ENCODE measurements at regions not wholly inside any gene's neighbourhood (a gene's known extent, or its start where the extent isn't known, plus 50 kb on each side); places are given as distances from the start of the nearest gene placed in this dataset.
"Not testable (repeated sequence)": the region's sequence is repeated elsewhere in the genome, so short reads cannot be mapped to it uniquely, and the experiment has no call there.

- H3K27me3 ChIP-seq (ENCODE audit: control insufficient read depth in 2 of 2, insufficient read depth in 1 of 2, low read length in 1 of 2); H3K36me3 ChIP-seq (ENCODE audit: control insufficient read depth in 2 of 2, insufficient read depth in 2 of 2, low read length in 1 of 2); H3K9me3 ChIP-seq (ENCODE audit: control insufficient read depth in 2 of 2, insufficient read depth in 1 of 2, low read length in 1 of 2); H3K27ac ChIP-seq (ENCODE audit: low read depth in 1 of 2, low read length in 1 of 2); H3K4me3 ChIP-seq (ENCODE audit: low read length in 2 of 2); H3K4me1 ChIP-seq (ENCODE audit: control insufficient read depth in 2 of 2, insufficient read depth in 2 of 2, low read length in 2 of 2); DNase-seq (ENCODE audit: low read depth in 6 of 9, low spot score in 9 of 9): not testable (repeated sequence)
- 68% methylated on average over 1 of the region's 1 CpG for WGBS
Observed at GRCh38 chr6:51159260-51159659, 340.6 kb downstream of the TFAP2B start.

GRCh38 chr6:51161752-51162151, 343.1 kb downstream of the TFAP2B start:
- H3K27me3 ChIP-seq (ENCODE audit: control insufficient read depth in 2 of 2, insufficient read depth in 1 of 2, low read length in 1 of 2), result no peaks in the 10 kb centered on the region
- DNase-seq (ENCODE audit: low read depth in 6 of 9, low spot score in 9 of 9), result no peak
- no peaks in the 10 kb centered on the region for H3K9me3 ChIP-seq (ENCODE audit: control insufficient read depth in 2 of 2, insufficient read depth in 1 of 2, low read length in 1 of 2)
- H3K36me3 ChIP-seq (ENCODE audit: control insufficient read depth in 2 of 2, insufficient read depth in 2 of 2, low read length in 1 of 2), result no peaks in the 10 kb centered on the region
- no peaks in the 10 kb centered on the region for H3K4me1 ChIP-seq (ENCODE audit: control insufficient read depth in 2 of 2, insufficient read depth in 2 of 2, low read length in 2 of 2)
- no peak overlapping the region for H3K27ac ChIP-seq (ENCODE audit: low read depth in 1 of 2, low read length in 1 of 2)
- no peak overlapping the region for H3K4me3 ChIP-seq (ENCODE audit: low read length in 2 of 2)

GRCh38 chr6:51163843-51164529, 345.3 kb downstream of the TFAP2B start:
- Histone ChIP-seq H3K27ac (ENCODE audit: low read depth in 1 of 2, low read length in 1 of 2) (no peak overlapping the region), H3K4me1 (ENCODE audit: control insufficient read depth in 2 of 2, insufficient read depth in 2 of 2, low read length in 2 of 2) (no peaks in the 10 kb centered on the region), H3K4me3 (ENCODE audit: low read length in 2 of 2) (no peak overlapping the region), H3K27me3 (ENCODE audit: control insufficient read depth in 2 of 2, insufficient read depth in 1 of 2, low read length in 1 of 2) (no peaks in the 10 kb centered on the region), H3K36me3 (ENCODE audit: control insufficient read depth in 2 of 2, insufficient read depth in 2 of 2, low read length in 1 of 2) (no peaks in the 10 kb centered on the region), H3K9me3 (ENCODE audit: control insufficient read depth in 2 of 2, insufficient read depth in 1 of 2, low read length in 1 of 2) (no peaks in the 10 kb centered on the region)
- 94% methylated on average over 6 of the region's 6 CpGs for WGBS
- DNase-seq (ENCODE audit: low read depth in 6 of 9, low spot score in 9 of 9), result no peak

- Histone ChIP-seq H3K4me3 (ENCODE audit: low read length in 2 of 2) (no peak overlapping the region), H3K36me3 (ENCODE audit: control insufficient read depth in 2 of 2, insufficient read depth in 2 of 2, low read length in 1 of 2) (no peaks in the 10 kb centered on the region), H3K4me1 (ENCODE audit: control insufficient read depth in 2 of 2, insufficient read depth in 2 of 2, low read length in 2 of 2) (no peaks in the 10 kb centered on the region), H3K9me3 (ENCODE audit: control insufficient read depth in 2 of 2, insufficient read depth in 1 of 2, low read length in 1 of 2) (no peaks in the 10 kb centered on the region), H3K27me3 (ENCODE audit: control insufficient read depth in 2 of 2, insufficient read depth in 1 of 2, low read length in 1 of 2) (no peaks in the 10 kb centered on the region), H3K27ac (ENCODE audit: low read depth in 1 of 2, low read length in 1 of 2) (no peak overlapping the region)
- no peak for DNase-seq (ENCODE audit: low read depth in 6 of 9, low spot score in 9 of 9)
- 16% methylated on average over 1 of the region's 1 CpG for WGBS
Observed at GRCh38 chr6:51166914-51167313, 348.2 kb downstream of the TFAP2B start.

GRCh38 chr6:51167468-51167867, 348.8 kb downstream of the TFAP2B start:
- H3K27me3 ChIP-seq (ENCODE audit: control insufficient read depth in 2 of 2, insufficient read depth in 1 of 2, low read length in 1 of 2), result no peaks in the 10 kb centered on the region
- 92% methylated on average over 1 of the region's 1 CpG for whole genome bisulfite sequencing
- no peaks in the 10 kb centered on the region for H3K36me3 ChIP-seq (ENCODE audit: control insufficient read depth in 2 of 2, insufficient read depth in 2 of 2, low read length in 1 of 2)
- H3K4me3 ChIP-seq (ENCODE audit: low read length in 2 of 2), result no peak overlapping the region
- H3K27ac ChIP-seq (ENCODE audit: low read depth in 1 of 2, low read length in 1 of 2), result no peak overlapping the region
- H3K4me1 ChIP-seq (ENCODE audit: control insufficient read depth in 2 of 2, insufficient read depth in 2 of 2, low read length in 2 of 2), result no peaks in the 10 kb centered on the region
- DNase-seq (ENCODE audit: low read depth in 6 of 9, low spot score in 9 of 9), result no peak
- no peaks in the 10 kb centered on the region for H3K9me3 ChIP-seq (ENCODE audit: control insufficient read depth in 2 of 2, insufficient read depth in 1 of 2, low read length in 1 of 2)

GRCh38 chr6:51182827-51183226, 364.2 kb downstream of the TFAP2B start:
- no peaks in the 10 kb centered on the region for H3K36me3 ChIP-seq (ENCODE audit: control insufficient read depth in 2 of 2, insufficient read depth in 2 of 2, low read length in 1 of 2)
- no peak overlapping the region for H3K27ac ChIP-seq (ENCODE audit: low read depth in 1 of 2, low read length in 1 of 2)
- H3K4me1 ChIP-seq (ENCODE audit: control insufficient read depth in 2 of 2, insufficient read depth in 2 of 2, low read length in 2 of 2), result no peaks in the 10 kb centered on the region
- no peak overlapping the region for H3K4me3 ChIP-seq (ENCODE audit: low read length in 2 of 2)
- no peaks in the 10 kb centered on the region for H3K27me3 ChIP-seq (ENCODE audit: control insufficient read depth in 2 of 2, insufficient read depth in 1 of 2, low read length in 1 of 2)
- WGBS, result 91% methylated on average over 3 of the region's 3 CpGs
- no peaks in the 10 kb centered on the region for H3K9me3 ChIP-seq (ENCODE audit: control insufficient read depth in 2 of 2, insufficient read depth in 1 of 2, low read length in 1 of 2)
- DNase-seq (ENCODE audit: low read depth in 6 of 9, low spot score in 9 of 9), result no peak

GRCh38 chr6:51184046-51184445, 365.4 kb downstream of the TFAP2B start:
- Histone ChIP-seq H3K4me1 (ENCODE audit: control insufficient read depth in 2 of 2, insufficient read depth in 2 of 2, low read length in 2 of 2) (no peaks in the 10 kb centered on the region), H3K27me3 (ENCODE audit: control insufficient read depth in 2 of 2, insufficient read depth in 1 of 2, low read length in 1 of 2) (no peaks in the 10 kb centered on the region), H3K9me3 (ENCODE audit: control insufficient read depth in 2 of 2, insufficient read depth in 1 of 2, low read length in 1 of 2) (no peaks in the 10 kb centered on the region), H3K36me3 (ENCODE audit: control insufficient read depth in 2 of 2, insufficient read depth in 2 of 2, low read length in 1 of 2) (no peaks in the 10 kb centered on the region), H3K4me3 (ENCODE audit: low read length in 2 of 2) (no peak overlapping the region), H3K27ac (ENCODE audit: low read depth in 1 of 2, low read length in 1 of 2) (no peak overlapping the region)
- 93% methylated on average over 1 of the region's 1 CpG for WGBS
- DNase-seq (ENCODE audit: low read depth in 6 of 9, low spot score in 9 of 9), result no peak

GRCh38 chr6:51193163-51193562, 374.5 kb downstream of the TFAP2B start:
- not testable (repeated sequence) for H3K4me3 ChIP-seq (ENCODE audit: low read length in 2 of 2); H3K27me3 ChIP-seq (ENCODE audit: control insufficient read depth in 2 of 2, insufficient read depth in 1 of 2, low read length in 1 of 2); H3K27ac ChIP-seq (ENCODE audit: low read depth in 1 of 2, low read length in 1 of 2); H3K36me3 ChIP-seq (ENCODE audit: control insufficient read depth in 2 of 2, insufficient read depth in 2 of 2, low read length in 1 of 2); H3K9me3 ChIP-seq (ENCODE audit: control insufficient read depth in 2 of 2, insufficient read depth in 1 of 2, low read length in 1 of 2); DNase-seq (ENCODE audit: low read depth in 6 of 9, low spot score in 9 of 9); H3K4me1 ChIP-seq (ENCODE audit: control insufficient read depth in 2 of 2, insufficient read depth in 2 of 2, low read length in 2 of 2)
- WGBS, result 96% methylated on average over 7 of the region's 7 CpGs

- Histone ChIP-seq H3K4me1 (ENCODE audit: control insufficient read depth in 2 of 2, insufficient read depth in 2 of 2, low read length in 2 of 2) (no peaks in the 10 kb centered on the region), H3K27me3 (ENCODE audit: control insufficient read depth in 2 of 2, insufficient read depth in 1 of 2, low read length in 1 of 2) (no peaks in the 10 kb centered on the region), H3K4me3 (ENCODE audit: low read length in 2 of 2) (no peak overlapping the region), H3K9me3 (ENCODE audit: control insufficient read depth in 2 of 2, insufficient read depth in 1 of 2, low read length in 1 of 2) (no peaks in the 10 kb centered on the region), H3K36me3 (ENCODE audit: control insufficient read depth in 2 of 2, insufficient read depth in 2 of 2, low read length in 1 of 2) (no peaks in the 10 kb centered on the region), H3K27ac (ENCODE audit: low read depth in 1 of 2, low read length in 1 of 2) (no peak overlapping the region)
- WGBS, result 38% methylated on average over 2 of the region's 2 CpGs
- no peak for DNase-seq (ENCODE audit: low read depth in 6 of 9, low spot score in 9 of 9)
Observed at GRCh38 chr6:51199105-51199552, 380.5 kb downstream of the TFAP2B start.

All from thymus (tissue), 11 donors.